ENCODE measurements at regions not wholly inside any gene's neighbourhood (a gene's known extent, or its start where the extent isn't known, plus 50 kb on each side); places are given as distances from the start of the nearest gene placed in this dataset.
A peak's percentile ranks its signal among the peaks of the same experiment; 100 is the strongest.

DNA sequence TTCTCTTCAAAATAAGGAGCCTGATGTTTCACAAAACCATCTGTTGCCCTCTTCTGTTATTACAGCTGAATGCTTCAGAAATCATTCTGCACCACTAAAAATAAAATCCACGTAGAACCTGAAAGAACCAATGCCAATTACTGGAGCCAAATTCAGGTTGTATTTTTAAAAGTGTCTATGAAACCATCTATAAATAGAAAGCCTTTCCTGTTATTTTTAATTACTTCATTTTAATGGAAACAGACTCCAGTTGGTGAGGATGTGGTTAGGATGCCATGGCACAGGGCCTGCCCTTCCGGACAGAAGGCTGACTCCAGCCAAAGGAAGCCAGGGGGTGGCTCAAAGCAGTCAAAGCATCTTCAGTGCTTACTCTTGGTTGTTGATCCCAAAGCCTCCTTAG lies 119.8 kb downstream of the TENT4A start:
- Histone ChIP-seq H3K27ac (ENCODE audit: low read depth, low read length) (no peak overlapping the region), H3K36me3 (ENCODE audit: insufficient read depth, low read length) (no peaks in the 10 kb centered on the region), H3K4me1 (ENCODE audit: insufficient read depth, low read length) (peaks cover 30% of the 10 kb centered on the region), H3K4me3 (ENCODE audit: low read length in 2 of 2) (no peak overlapping the region), H3K9me3 (ENCODE audit: control insufficient read depth in 1 of 2, low read length in 2 of 2) (no peaks in the 10 kb centered on the region), H3K27me3 (ENCODE audit: insufficient read depth, low read length) (no peaks in the 10 kb centered on the region)
- ChIA-PET POLR2A (ENCODE audit: partially characterized antibody) (no interaction called here), CTCF (ENCODE audit: partially characterized antibody) (no interaction called here)
- peaks cover 0 to 8% (median 4%) of the 10 kb centered on the region in 8 donors for H3K9me3 Mint-ChIP-seq
- intact Hi-C loops (cut with micrococcal nuclease), result no loop called here
- peaks cover 20 to 26% (median 23%) of the 10 kb centered on the region in 4 donors for H3K4me1 Mint-ChIP-seq
- peaks cover 0 to under 1% of the 10 kb centered on the region in 2 donors for H3K36me3 Mint-ChIP-seq
- H3K27ac Mint-ChIP-seq, result peak overlapping the region in 1 of 7 donors; percentile 71
- H3K27me3 Mint-ChIP-seq, result peaks cover 0 to 2% of the 10 kb centered on the region in 2 donors
- H3K4me3 Mint-ChIP-seq, result no peak overlapping the region
- no peak for DNase-seq

GRCh38 chr5:6833406-6833805 lies 120.2 kb downstream of the TENT4A start:
- Histone ChIP-seq H3K27ac (ENCODE audit: low read depth, low read length) (no peak overlapping the region), H3K4me3 (ENCODE audit: low read length in 2 of 2) (no peak overlapping the region), H3K4me1 (ENCODE audit: insufficient read depth, low read length) (peaks cover 28% of the 10 kb centered on the region), H3K27me3 (ENCODE audit: insufficient read depth, low read length) (no peaks in the 10 kb centered on the region), H3K9me3 (ENCODE audit: control insufficient read depth in 1 of 2, low read length in 2 of 2) (no peaks in the 10 kb centered on the region), H3K36me3 (ENCODE audit: insufficient read depth, low read length) (no peaks in the 10 kb centered on the region)
- ChIA-PET POLR2A (ENCODE audit: partially characterized antibody) (no interaction called here), CTCF (ENCODE audit: partially characterized antibody) (no interaction called here)
- Mint-ChIP-seq H3K9me3 (peaks cover 0 to 10% (median 4%) of the 10 kb centered on the region in 8 donors), H3K4me3 (no peak overlapping the region), H3K27ac (no peak overlapping the region), H3K4me1 (peaks cover 16 to 23% (median 20%) of the 10 kb centered on the region in 4 donors), H3K36me3 (no peaks in the 10 kb centered on the region), H3K27me3 (peaks cover 0 to 4% of the 10 kb centered on the region in 2 donors)
- intact Hi-C loops (cut with micrococcal nuclease), result no loop called here
- no peak for DNase-seq

DNA sequence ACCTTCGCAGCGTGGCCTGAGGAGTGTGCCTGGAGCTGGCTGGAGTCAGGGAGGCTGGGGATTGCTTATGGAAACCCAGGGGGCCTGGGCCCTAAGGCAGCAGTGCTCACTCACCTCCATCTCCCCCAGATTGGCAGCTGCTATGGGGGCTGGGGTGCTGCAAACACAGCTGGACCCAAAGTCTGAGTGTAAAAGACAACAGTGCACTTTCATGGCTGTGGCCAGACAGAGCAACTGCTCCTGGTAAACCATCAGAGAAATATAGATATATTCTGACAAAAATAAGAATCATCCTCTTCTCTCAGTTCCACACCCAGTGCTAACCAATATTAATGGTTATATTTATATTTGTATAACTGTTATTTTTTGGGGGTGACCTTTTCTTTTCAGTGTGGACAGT lies 123.9 kb downstream of the TENT4A start:
- DNase-seq, result no peak
- Histone ChIP-seq H3K9me3 (ENCODE audit: control insufficient read depth in 1 of 2, low read length in 2 of 2) (no peaks in the 10 kb centered on the region), H3K4me3 (ENCODE audit: low read length in 2 of 2) (no peak overlapping the region), H3K4me1 (ENCODE audit: insufficient read depth, low read length) (peaks cover 11% of the 10 kb centered on the region), H3K27me3 (ENCODE audit: insufficient read depth, low read length) (no peaks in the 10 kb centered on the region), H3K27ac (ENCODE audit: low read depth, low read length) (no peak overlapping the region), H3K36me3 (ENCODE audit: insufficient read depth, low read length) (no peaks in the 10 kb centered on the region)
- H3K27me3 Mint-ChIP-seq, result peaks cover 0 to 8% of the 10 kb centered on the region in 2 donors
- intact Hi-C loops (cut with micrococcal nuclease), result loop anchor here (5.0 kb wide), 1 partner anchor 1345 kb away; no protein-coding TSS in a partner anchor
- H3K4me1 Mint-ChIP-seq, result peaks cover 0 to 4% (median 2%) of the 10 kb centered on the region in 4 donors
- peak overlapping the region in 1 of 7 donors; percentile 25 for H3K27ac Mint-ChIP-seq
- peaks cover 0 to 10% (median 2%) of the 10 kb centered on the region in 8 donors for H3K9me3 Mint-ChIP-seq
- CTCF ChIA-PET (ENCODE audit: partially characterized antibody), result interaction anchor here (1.1 kb wide), 1 partner anchor 10 kb away, joined by 5 read pairs; no protein-coding TSS in a partner anchor
- POLR2A ChIA-PET (ENCODE audit: partially characterized antibody), result no interaction called here
- no peaks in the 10 kb centered on the region for H3K36me3 Mint-ChIP-seq
- H3K4me3 Mint-ChIP-seq, result no peak overlapping the region

GRCh38 chr5:6837519-6838110 lies 124.4 kb downstream of the TENT4A start:
- Histone ChIP-seq H3K36me3 (ENCODE audit: insufficient read depth, low read length) (no peaks in the 10 kb centered on the region), H3K9me3 (ENCODE audit: control insufficient read depth in 1 of 2, low read length in 2 of 2) (no peaks in the 10 kb centered on the region), H3K4me3 (ENCODE audit: low read length in 2 of 2) (no peak overlapping the region), H3K27me3 (ENCODE audit: insufficient read depth, low read length) (no peaks in the 10 kb centered on the region), H3K4me1 (ENCODE audit: insufficient read depth, low read length) (peaks cover 9% of the 10 kb centered on the region), H3K27ac (ENCODE audit: low read depth, low read length) (no peak overlapping the region)
- Mint-ChIP-seq H3K27me3 (peaks cover 0 to 8% of the 10 kb centered on the region in 2 donors), H3K9me3 (peaks cover 0 to 10% (median 2%) of the 10 kb centered on the region in 8 donors), H3K4me1 (peaks cover 0 to 3% (median under 1%) of the 10 kb centered on the region in 4 donors), H3K27ac (no peak overlapping the region), H3K36me3 (no peaks in the 10 kb centered on the region), H3K4me3 (no peak overlapping the region)
- intact Hi-C loops (cut with micrococcal nuclease), result loop anchor here (5.0 kb wide), 1 partner anchor 1345 kb away; no protein-coding TSS in a partner anchor
- ChIA-PET POLR2A (ENCODE audit: partially characterized antibody) (no interaction called here), CTCF (ENCODE audit: partially characterized antibody) (no interaction called here)
- DNase-seq, result peak in 1 of 5 donors; percentile 20

DNA sequence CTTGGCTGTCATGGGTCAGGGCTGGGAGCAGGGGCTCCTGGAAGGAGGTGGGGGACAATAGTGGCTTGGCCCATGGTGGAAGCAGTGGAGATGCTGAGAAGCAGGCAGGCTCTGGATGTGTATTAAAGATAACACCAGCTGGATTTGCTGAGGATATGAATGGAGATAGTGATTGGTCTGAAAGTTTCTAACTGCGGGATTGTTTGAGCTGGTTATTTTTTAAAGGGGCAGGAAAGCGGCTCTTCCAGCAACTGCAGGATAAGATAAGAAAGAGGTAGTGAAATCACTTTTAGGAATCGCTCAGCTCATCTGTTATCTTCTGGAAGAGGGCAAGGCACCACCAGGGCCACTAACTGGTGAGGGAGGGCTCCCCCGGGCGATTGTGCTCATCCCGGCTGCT lies 125.5 kb downstream of the TENT4A start:
- H3K27ac Mint-ChIP-seq, result no peak overlapping the region

DNA sequence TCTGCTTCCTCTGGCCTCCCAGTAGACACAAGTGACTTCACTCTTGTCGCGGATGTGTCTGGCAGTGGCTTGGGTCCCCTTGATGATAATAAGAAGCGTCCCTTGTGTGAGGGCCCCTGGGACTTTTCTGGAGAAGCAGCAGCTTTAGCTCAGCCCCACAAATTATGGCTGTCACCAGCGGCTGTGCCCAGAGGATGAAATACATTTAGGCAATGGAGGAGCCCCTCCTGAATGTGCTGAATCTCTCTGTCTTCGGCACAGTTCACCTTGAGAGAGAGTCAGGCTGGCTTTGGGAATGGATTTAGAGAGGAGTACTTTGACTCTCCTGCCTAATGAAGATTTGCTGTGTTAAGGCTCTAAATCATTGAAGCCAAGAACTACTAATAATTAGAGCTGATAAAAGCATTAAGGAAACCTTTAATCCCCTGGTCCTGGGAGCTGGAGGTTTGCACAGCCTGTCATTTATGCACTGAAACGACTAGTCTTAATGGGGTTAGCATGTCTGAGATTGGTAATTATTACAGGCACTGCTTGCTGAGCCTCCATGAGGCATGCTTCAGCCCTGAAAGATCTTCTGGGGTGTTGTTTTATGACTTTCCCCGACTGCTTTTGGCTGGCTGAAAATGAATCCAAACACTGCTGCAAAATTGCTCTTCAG lies 127.0 kb downstream of the TENT4A start:
- Histone ChIP-seq H3K9me3 (ENCODE audit: control insufficient read depth in 1 of 2, low read length in 2 of 2) (no peaks in the 10 kb centered on the region), H3K27me3 (ENCODE audit: insufficient read depth, low read length) (no peaks in the 10 kb centered on the region), H3K4me3 (ENCODE audit: low read length in 2 of 2) (no peak overlapping the region), H3K36me3 (ENCODE audit: insufficient read depth, low read length) (no peaks in the 10 kb centered on the region), H3K4me1 (ENCODE audit: insufficient read depth, low read length) (no peaks in the 10 kb centered on the region), H3K27ac (ENCODE audit: low read depth, low read length) (no peak overlapping the region)
- Mint-ChIP-seq H3K27ac (no peak overlapping the region), H3K4me3 (no peak overlapping the region), H3K36me3 (no peaks in the 10 kb centered on the region), H3K27me3 (peaks cover 0 to 8% of the 10 kb centered on the region in 2 donors), H3K4me1 (peaks cover 0 to 1% (median 0%) of the 10 kb centered on the region in 4 donors), H3K9me3 (peaks cover 0 to 10% (median 3%) of the 10 kb centered on the region in 8 donors)
- intact Hi-C loops (cut with micrococcal nuclease), result no loop called here
- POLR2A ChIA-PET (ENCODE audit: partially characterized antibody), result no interaction called here
- DNase-seq, result no peak
- CTCF ChIA-PET (ENCODE audit: partially characterized antibody), result no interaction called here

More for the DNA sequence above, 125.5 kb downstream of the TENT4A start:
- H3K36me3 ChIP-seq (ENCODE audit: insufficient read depth, low read length), result no peaks in the 10 kb centered on the region
- H3K4me1 ChIP-seq (ENCODE audit: insufficient read depth, low read length), result no peaks in the 10 kb centered on the region
- ChIA-PET POLR2A (ENCODE audit: partially characterized antibody) (no interaction called here), CTCF (ENCODE audit: partially characterized antibody) (interaction anchor here (0.8 to 1.0 kb wide), 2 partner anchors 9 kb away, joined by 3 read pairs; no protein-coding TSS in a partner anchor)
- no peak for DNase-seq
- no peak overlapping the region for H3K4me3 ChIP-seq (ENCODE audit: low read length in 2 of 2)
- no peaks in the 10 kb centered on the region for H3K9me3 ChIP-seq (ENCODE audit: control insufficient read depth in 1 of 2, low read length in 2 of 2)
- no peak overlapping the region for H3K27ac ChIP-seq (ENCODE audit: low read depth, low read length)
- peaks cover 0 to 8% of the 10 kb centered on the region in 2 donors for H3K27me3 Mint-ChIP-seq
- H3K4me1 Mint-ChIP-seq, result peaks cover 0 to 1% (median 0%) of the 10 kb centered on the region in 4 donors
- no peak overlapping the region for H3K4me3 Mint-ChIP-seq
- no peaks in the 10 kb centered on the region for H3K27me3 ChIP-seq (ENCODE audit: insufficient read depth, low read length)
- peaks cover 0 to 10% (median 3%) of the 10 kb centered on the region in 8 donors for H3K9me3 Mint-ChIP-seq
- intact Hi-C loops (cut with micrococcal nuclease), result loop anchor here (5.0 kb wide), 1 partner anchor 1346 kb away; no protein-coding TSS in a partner anchor
- H3K36me3 Mint-ChIP-seq, result no peaks in the 10 kb centered on the region

- Histone ChIP-seq H3K9me3 (ENCODE audit: control insufficient read depth in 1 of 2, low read length in 2 of 2) (no peaks in the 10 kb centered on the region), H3K4me3 (ENCODE audit: low read length in 2 of 2) (no peak overlapping the region), H3K4me1 (ENCODE audit: insufficient read depth, low read length) (peaks cover 12% of the 10 kb centered on the region), H3K27me3 (ENCODE audit: insufficient read depth, low read length) (no peaks in the 10 kb centered on the region), H3K27ac (ENCODE audit: low read depth, low read length) (no peak overlapping the region), H3K36me3 (ENCODE audit: insufficient read depth, low read length) (no peaks in the 10 kb centered on the region)
- Mint-ChIP-seq H3K9me3 (peaks cover 0 to 2% (median 0%) of the 10 kb centered on the region in 8 donors), H3K4me3 (no peak overlapping the region), H3K27me3 (peaks cover 0 to 5% of the 10 kb centered on the region in 2 donors), H3K4me1 (peaks cover 8 to 11% (median 10%) of the 10 kb centered on the region in 4 donors), H3K36me3 (no peaks in the 10 kb centered on the region), H3K27ac (no peak overlapping the region)
- ChIA-PET CTCF (ENCODE audit: partially characterized antibody) (no interaction called here), POLR2A (ENCODE audit: partially characterized antibody) (no interaction called here)
- no peak for DNase-seq
- intact Hi-C loops (cut with micrococcal nuclease), result no loop called here
Observed at GRCh38 chr5:6843335-6843734, 130.1 kb downstream of the TENT4A start.
